Activated naive CD8-positive, alpha-beta T cell treated with anti-CD3 and anti-CD28 coated beads, Interleukin-2, amount 10 ng/mL, durations not matched to agents 7 days and 5 days (primary cell): ENCODE measurements at regions not wholly inside any gene's neighbourhood (a gene's known extent, or its start where the extent isn't known, plus 50 kb on each side); places are given as distances from the start of the nearest gene placed in this dataset.
"Not testable (repeated sequence)": the region's sequence is repeated elsewhere in the genome, so short reads cannot be mapped to it uniquely, and the experiment has no call there.

Experiments used
- ATAC-seq: fragments of 150-1000 bp; cut with Tn5 transposase; one replicate; pipeline ENCODE4 v1.10.0; 2021; ENCODE audit warnings: low read depth, moderate library complexity
- POLR2A ChIA-PET: fragments of 350-600 bp; sonication (Branson Sonifier 250); formaldehyde crosslinking; loops from one replicate; lab custom pipeline; 2021; ENCODE audit warnings: antibody characterized with exemption; lab: Charles Lee
- DNase-seq: peaks from one replicate; pipeline ENCODE4 v3.0.0; 2021
- H3K27ac Mint-ChIP-seq: one replicate; pipeline ENCODE4 v1.8.0; 2022; ENCODE audit warnings: mild to moderate bottlenecking, mixed read lengths
- H3K27me3 Mint-ChIP-seq: one replicate; pipeline ENCODE4 v1.8.0; 2022; ENCODE audit warnings: mild to moderate bottlenecking, moderate library complexity, mixed read lengths
- H3K36me3 Mint-ChIP-seq: one replicate; pipeline ENCODE4 v1.8.0; 2021; ENCODE audit warnings: mild to moderate bottlenecking, mixed read lengths
- H3K4me1 Mint-ChIP-seq: one replicate; pipeline ENCODE4 v1.8.0; 2021; ENCODE audit warnings: mixed read lengths
- H3K4me3 Mint-ChIP-seq: one replicate; pipeline ENCODE4 v1.8.0; 2022; ENCODE audit warnings: mild to moderate bottlenecking, moderate library complexity, mixed read lengths
- H3K9me3 Mint-ChIP-seq: one replicate; pipeline ENCODE4 v1.8.0; 2021; ENCODE audit warnings: mixed read lengths

DNA sequence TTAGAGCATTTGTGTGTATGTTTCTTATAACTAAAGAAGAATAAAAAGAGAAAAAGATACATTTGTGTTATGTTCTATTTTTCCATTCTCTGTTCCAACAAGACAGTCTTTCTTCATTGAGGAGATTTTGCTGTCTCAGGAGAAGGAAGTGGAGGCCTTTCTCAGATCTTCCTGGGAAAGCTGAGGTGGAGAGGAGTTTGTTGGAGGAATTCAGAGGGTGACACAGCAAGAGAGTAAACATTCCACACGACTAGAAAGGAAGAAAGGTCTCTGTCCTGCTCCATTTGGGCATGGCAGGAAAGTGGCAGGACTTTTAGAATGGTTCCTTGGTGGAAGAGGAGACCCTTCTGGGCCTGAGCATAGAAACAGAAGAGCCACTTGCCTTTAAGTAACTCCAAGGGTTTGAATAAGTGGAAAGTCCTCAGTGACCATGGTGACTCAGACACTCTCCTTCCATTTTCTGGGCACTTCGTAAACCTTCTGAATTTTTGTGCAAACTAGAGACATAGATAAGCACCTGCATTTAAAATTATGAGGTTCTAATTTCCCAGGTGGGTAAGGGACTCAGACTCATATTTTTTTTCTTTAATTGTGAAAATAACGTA lies 52.3 kb upstream of the COL5A2 start:
- H3K27me3 Mint-ChIP-seq, result no peaks in the 10 kb centered on the region
- no peak for ATAC-seq
- DNase-seq, result no peak
- peaks cover 1% of the 10 kb centered on the region for H3K36me3 Mint-ChIP-seq
- no peak overlapping the region for H3K27ac Mint-ChIP-seq
- H3K4me3 Mint-ChIP-seq, result no peak overlapping the region
- peaks cover 2% of the 10 kb centered on the region for H3K9me3 Mint-ChIP-seq
- H3K4me1 Mint-ChIP-seq, result peaks cover 6% of the 10 kb centered on the region
- POLR2A ChIA-PET, result no interaction called here

- POLR2A ChIA-PET, result no interaction called here
- Mint-ChIP-seq H3K27ac (no peak overlapping the region), H3K4me3 (no peak overlapping the region), H3K36me3 (no peaks in the 10 kb centered on the region), H3K4me1 (peaks cover 6% of the 10 kb centered on the region), H3K27me3 (no peaks in the 10 kb centered on the region), H3K9me3 (no peaks in the 10 kb centered on the region)
- no peak for ATAC-seq
- DNase-seq, result no peak
Measured at GRCh38 chr2:189232759-189233406, 53.3 kb upstream of the COL5A2 start.

DNA sequence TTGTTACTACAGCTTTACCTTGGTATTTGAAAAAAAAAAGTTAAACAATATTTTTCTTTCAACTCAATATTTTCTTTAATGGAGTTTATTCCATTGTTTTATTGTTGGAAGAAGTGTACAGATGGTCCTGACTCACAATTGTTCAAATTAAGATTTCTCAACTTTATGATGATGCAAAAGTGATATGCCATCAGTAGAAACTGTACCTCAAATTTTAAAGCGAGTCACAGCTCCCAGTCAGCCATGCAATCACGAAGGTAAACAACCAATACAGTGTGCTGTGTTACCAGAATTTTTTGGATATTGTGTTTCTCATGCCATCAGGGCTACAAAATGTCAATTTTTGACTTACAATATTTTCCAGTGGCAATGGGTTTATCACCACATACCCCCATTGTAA lies 54.0 kb upstream of the COL5A2 start:
- peaks cover 6% of the 10 kb centered on the region for H3K4me1 Mint-ChIP-seq
- H3K36me3 Mint-ChIP-seq, result no peaks in the 10 kb centered on the region
- POLR2A ChIA-PET, result no interaction called here
- no peaks in the 10 kb centered on the region for H3K9me3 Mint-ChIP-seq
- no peak for ATAC-seq
- H3K4me3 Mint-ChIP-seq, result no peak overlapping the region
- H3K27ac Mint-ChIP-seq, result no peak overlapping the region
- DNase-seq, result no peak
- no peaks in the 10 kb centered on the region for H3K27me3 Mint-ChIP-seq

DNA sequence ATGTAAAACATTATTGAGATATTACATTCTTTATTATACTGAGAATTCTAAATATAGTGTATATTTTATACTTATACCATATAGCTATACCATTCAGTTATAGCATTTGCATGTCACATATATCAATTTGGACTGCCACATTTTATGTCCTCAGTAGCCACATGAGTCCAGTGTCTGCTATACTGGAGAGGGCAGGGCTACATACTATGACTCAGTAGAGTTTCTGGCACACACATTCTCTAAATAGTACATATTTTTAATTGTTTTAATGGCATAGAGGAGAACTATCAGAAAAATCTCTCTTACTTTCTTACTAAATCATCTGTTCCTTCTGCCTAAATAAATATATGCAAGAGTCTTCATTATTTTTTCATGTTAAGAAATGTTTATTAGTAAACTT lies 55.4 kb upstream of the COL5A2 start:
- H3K4me3 Mint-ChIP-seq, result no peak overlapping the region
- H3K27ac Mint-ChIP-seq, result no peak overlapping the region
- ATAC-seq, result no peak

DNA sequence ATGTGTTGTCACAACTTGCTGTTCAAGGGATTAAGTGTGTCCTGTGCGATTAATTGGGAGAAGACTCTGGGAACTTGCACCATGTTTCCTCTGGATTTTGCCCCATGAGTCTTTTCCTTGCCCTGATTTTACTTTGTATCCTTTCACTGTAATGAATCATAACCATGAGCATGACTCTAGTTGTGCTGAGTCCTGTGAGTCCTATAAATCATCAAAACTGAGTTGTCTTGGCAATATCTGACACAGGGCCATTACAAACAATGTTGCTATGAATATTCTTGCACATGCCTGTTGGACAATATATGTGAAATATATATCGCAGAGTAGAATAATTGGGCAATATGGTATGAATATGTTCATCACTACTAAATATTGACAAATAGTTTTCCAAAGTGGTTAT lies 56.5 kb upstream of the COL5A2 start:
- no peak for ATAC-seq
- DNase-seq, result no peak
- Mint-ChIP-seq H3K27me3 (no peaks in the 10 kb centered on the region), H3K36me3 (no peaks in the 10 kb centered on the region), H3K4me3 (no peak overlapping the region), H3K4me1 (peaks cover 6% of the 10 kb centered on the region), H3K9me3 (no peaks in the 10 kb centered on the region), H3K27ac (no peak overlapping the region)
- POLR2A ChIA-PET, result no interaction called here

More for the DNA sequence above, 55.4 kb upstream of the COL5A2 start:
- Mint-ChIP-seq H3K36me3 (no peaks in the 10 kb centered on the region), H3K4me1 (peaks cover 6% of the 10 kb centered on the region), H3K9me3 (no peaks in the 10 kb centered on the region), H3K27me3 (no peaks in the 10 kb centered on the region)
- DNase-seq, result no peak
- POLR2A ChIA-PET, result no interaction called here

DNA sequence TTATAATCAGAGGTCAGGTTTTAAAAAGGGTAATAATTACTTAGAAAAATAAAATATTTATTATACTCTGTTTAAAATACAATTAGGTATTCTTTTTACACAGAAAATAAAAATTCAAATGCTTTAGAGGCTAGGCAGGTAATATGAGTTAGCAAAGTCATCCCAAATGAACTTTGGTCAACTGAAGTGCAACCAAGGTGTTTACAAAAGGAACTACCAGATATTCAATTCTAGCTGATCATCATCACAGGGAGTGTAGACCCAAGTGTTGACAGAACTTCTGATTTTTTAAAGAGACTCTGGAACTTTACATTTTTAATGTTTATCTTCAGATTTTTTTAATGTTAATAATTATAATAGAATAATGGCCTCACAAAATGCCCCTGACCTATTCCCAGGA lies 59.3 kb upstream of the COL5A2 start:
- ATAC-seq (no peak), DNase-seq (no peak)
- POLR2A ChIA-PET, result no interaction called here
- H3K4me3 Mint-ChIP-seq, result no peak overlapping the region
- H3K36me3 Mint-ChIP-seq, result no peaks in the 10 kb centered on the region
- H3K4me1 Mint-ChIP-seq, result no peaks in the 10 kb centered on the region
- peaks cover 2% of the 10 kb centered on the region for H3K9me3 Mint-ChIP-seq
- H3K27me3 Mint-ChIP-seq, result no peaks in the 10 kb centered on the region
- no peak overlapping the region for H3K27ac Mint-ChIP-seq

DNA sequence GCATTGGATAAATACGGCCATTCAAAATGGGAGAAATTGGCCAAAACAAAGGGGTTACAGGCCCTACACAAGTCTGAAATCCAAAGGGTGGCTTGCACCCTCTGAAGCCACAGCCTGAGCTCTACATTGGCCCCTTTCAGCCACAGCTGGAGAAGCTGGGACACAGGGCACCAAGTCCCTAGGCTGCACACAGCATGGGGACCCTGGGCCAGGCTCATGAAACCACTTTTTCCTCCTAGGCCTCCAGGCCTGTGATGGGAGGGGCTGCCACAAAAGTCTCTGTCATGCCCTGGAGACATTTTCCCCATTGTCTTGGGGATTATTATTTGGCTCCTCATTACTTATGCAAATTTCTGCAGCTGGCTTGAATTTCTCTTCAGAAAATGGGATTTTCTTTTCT lies 64.3 kb upstream of the COL5A2 start:
- H3K4me1 Mint-ChIP-seq, ATAC-seq, H3K4me3 Mint-ChIP-seq, H3K36me3 Mint-ChIP-seq, H3K27ac Mint-ChIP-seq, DNase-seq, POLR2A ChIA-PET, H3K9me3 Mint-ChIP-seq, H3K27me3 Mint-ChIP-seq: not testable (repeated sequence)

DNA sequence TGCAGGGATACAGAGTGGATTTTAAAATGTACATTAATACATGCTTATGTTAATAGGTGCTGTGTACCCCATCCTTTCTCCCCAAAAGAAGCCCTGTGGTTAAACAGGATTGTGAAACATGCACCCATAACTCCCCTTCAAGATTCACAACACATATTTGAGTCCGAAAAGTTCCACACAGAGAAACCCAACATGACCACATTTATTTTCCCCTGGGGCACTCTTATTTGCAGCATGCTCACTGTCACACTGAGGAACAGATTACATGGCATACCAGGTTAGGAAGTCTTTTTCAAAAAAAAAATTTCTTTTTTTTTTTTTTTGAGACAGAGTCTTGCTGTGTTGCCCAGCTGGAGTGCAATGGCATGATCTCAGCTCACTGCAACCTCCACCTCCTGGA lies 67.7 kb upstream of the COL5A2 start:
- H3K36me3 Mint-ChIP-seq, result peaks cover 6% of the 10 kb centered on the region

DNA sequence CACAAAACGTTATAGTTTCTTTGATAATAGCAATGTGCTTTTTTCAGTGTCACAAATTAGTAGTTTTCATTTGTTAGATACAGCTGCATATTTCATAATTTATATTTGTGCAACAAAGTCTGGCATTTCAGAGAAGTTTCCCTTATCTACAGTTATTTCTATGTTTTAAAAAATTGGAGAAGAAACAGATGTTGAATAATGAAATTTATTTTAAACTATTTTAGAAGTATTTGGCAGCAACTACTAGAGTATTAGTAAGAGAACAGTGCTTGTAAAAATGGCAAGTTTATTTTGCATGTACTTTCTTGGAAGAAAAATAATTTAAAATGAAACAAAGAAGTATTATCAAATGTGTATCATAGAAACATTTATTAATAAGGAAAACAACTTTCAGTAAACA lies 68.6 kb upstream of the COL5A2 start:
- DNase-seq (no peak), ATAC-seq (no peak)
- Mint-ChIP-seq H3K9me3 (peaks cover 9% of the 10 kb centered on the region), H3K27me3 (no peaks in the 10 kb centered on the region), H3K36me3 (peaks cover 6% of the 10 kb centered on the region), H3K4me1 (no peaks in the 10 kb centered on the region), H3K27ac (no peak overlapping the region), H3K4me3 (no peak overlapping the region)
- POLR2A ChIA-PET, result no interaction called here

More for the DNA sequence above, 67.7 kb upstream of the COL5A2 start:
- DNase-seq (no peak), ATAC-seq (no peak)
- H3K4me1 Mint-ChIP-seq, result no peaks in the 10 kb centered on the region
- peaks cover 9% of the 10 kb centered on the region for H3K9me3 Mint-ChIP-seq
- H3K4me3 Mint-ChIP-seq, result no peak overlapping the region
- no peak overlapping the region for H3K27ac Mint-ChIP-seq
- no peaks in the 10 kb centered on the region for H3K27me3 Mint-ChIP-seq
- POLR2A ChIA-PET, result no interaction called here

DNA sequence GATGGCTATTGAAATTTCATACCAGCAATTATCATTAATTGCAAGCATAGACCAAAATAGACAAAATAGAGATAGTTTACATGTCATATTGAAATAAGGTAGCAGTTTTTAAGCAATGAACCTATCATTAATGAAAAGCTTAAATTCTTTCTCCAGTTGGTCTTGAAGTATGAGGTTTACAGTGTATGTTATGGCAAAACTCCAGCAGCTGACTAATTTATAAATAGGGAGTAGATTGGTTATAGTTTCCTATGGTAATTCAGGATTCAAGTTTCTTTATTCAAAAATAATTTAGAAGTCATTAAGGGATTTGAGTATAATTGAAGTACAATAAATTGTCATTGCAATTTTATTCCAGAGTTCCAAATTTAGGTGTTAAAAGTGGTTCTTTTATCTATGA lies 69.6 kb upstream of the COL5A2 start:
- Mint-ChIP-seq H3K9me3 (peaks cover 7% of the 10 kb centered on the region), H3K36me3 (peaks cover 6% of the 10 kb centered on the region), H3K27ac (no peak overlapping the region), H3K27me3 (no peaks in the 10 kb centered on the region), H3K4me1 (no peaks in the 10 kb centered on the region), H3K4me3 (no peak overlapping the region)
- DNase-seq (no peak), ATAC-seq (no peak)
- POLR2A ChIA-PET, result no interaction called here

- no peak overlapping the region for H3K27ac Mint-ChIP-seq
- H3K4me1 Mint-ChIP-seq, result no peaks in the 10 kb centered on the region
- peaks cover under 1% of the 10 kb centered on the region for H3K36me3 Mint-ChIP-seq
- no peaks in the 10 kb centered on the region for H3K27me3 Mint-ChIP-seq
- H3K9me3 Mint-ChIP-seq, result peaks cover 3% of the 10 kb centered on the region
- ATAC-seq, result no peak
- POLR2A ChIA-PET, result no interaction called here
- DNase-seq, result no peak
- H3K4me3 Mint-ChIP-seq, result no peak overlapping the region
Measured at GRCh38 chr2:189249901-189250300, 70.3 kb upstream of the COL5A2 start.

- Mint-ChIP-seq H3K27ac (no peak overlapping the region), H3K36me3 (no peaks in the 10 kb centered on the region), H3K4me3 (no peak overlapping the region), H3K4me1 (no peaks in the 10 kb centered on the region), H3K27me3 (no peaks in the 10 kb centered on the region), H3K9me3 (no peaks in the 10 kb centered on the region)
- ATAC-seq (no peak), DNase-seq (no peak)
- POLR2A ChIA-PET, result no interaction called here
Measured at GRCh38 chr2:189252991-189253675, 73.6 kb upstream of the COL5A2 start.

- H3K27me3 Mint-ChIP-seq, result no peaks in the 10 kb centered on the region
- DNase-seq (no peak), ATAC-seq (no peak)
- no peaks in the 10 kb centered on the region for H3K4me1 Mint-ChIP-seq
- H3K4me3 Mint-ChIP-seq, result no peak overlapping the region
- POLR2A ChIA-PET, result no interaction called here
- H3K27ac Mint-ChIP-seq, result no peak overlapping the region
- H3K9me3 Mint-ChIP-seq, result no peaks in the 10 kb centered on the region
- no peaks in the 10 kb centered on the region for H3K36me3 Mint-ChIP-seq
Measured at GRCh38 chr2:189253836-189254235, 74.3 kb upstream of the COL5A2 start.

DNA sequence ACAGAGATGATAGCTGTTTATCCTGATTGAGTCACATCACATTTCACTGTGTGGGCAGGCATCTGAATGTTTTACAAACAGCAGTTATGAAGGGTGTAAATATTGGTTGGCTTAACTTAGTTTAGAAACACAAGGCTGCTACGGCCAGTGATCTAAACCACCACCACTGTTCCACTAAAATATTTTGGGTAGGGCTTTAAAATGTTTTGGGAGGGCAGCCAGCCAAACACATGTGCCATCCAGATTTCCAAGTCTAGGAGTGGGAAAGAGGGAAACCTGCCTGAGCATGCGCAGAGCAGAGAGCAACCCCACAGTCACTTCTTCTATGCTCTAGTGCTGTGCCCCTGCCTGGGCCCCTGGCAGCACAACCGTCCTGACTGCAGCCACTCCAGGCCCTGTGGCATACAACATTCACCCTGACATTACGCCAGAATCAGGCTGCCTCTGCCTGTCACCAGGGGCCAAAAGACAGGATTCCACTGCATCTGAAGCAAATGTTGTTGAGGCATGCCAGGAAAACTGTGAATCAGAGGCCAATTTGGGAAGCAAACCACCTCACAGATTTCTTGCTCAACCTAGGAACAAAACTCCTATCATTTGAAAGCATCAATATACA lies 74.8 kb upstream of the COL5A2 start:
- no peak overlapping the region for H3K27ac Mint-ChIP-seq
- H3K27me3 Mint-ChIP-seq, result no peaks in the 10 kb centered on the region
- no peaks in the 10 kb centered on the region for H3K36me3 Mint-ChIP-seq
- H3K9me3 Mint-ChIP-seq, result no peaks in the 10 kb centered on the region
- no peaks in the 10 kb centered on the region for H3K4me1 Mint-ChIP-seq
- DNase-seq (no peak), ATAC-seq (no peak)
- POLR2A ChIA-PET, result no interaction called here
- no peak overlapping the region for H3K4me3 Mint-ChIP-seq
